HepG2 (cell line): ENCODE measurements at regions not wholly inside any gene's neighbourhood (a gene's known extent, or its start where the extent isn't known, plus 50 kb on each side); places are given as distances from the start of the nearest gene placed in this dataset.

Experiments used
- FOSL2 ChIP-seq: sonication (generic); formaldehyde crosslinking; IDR thresholded peaks from 2 replicates; pipeline ENCODE4 v1.4.0; 2020; ENCODE audit warnings: missing genetic modification reagents
- ZIK1 ChIP-seq: sonication (generic); formaldehyde crosslinking; IDR thresholded peaks from 2 replicates; pipeline ENCODE4 v1.5.0; 2020; ENCODE audit warnings: mild to moderate bottlenecking, low read depth, missing genetic modification reagents, borderline replicate concordance

DNA sequence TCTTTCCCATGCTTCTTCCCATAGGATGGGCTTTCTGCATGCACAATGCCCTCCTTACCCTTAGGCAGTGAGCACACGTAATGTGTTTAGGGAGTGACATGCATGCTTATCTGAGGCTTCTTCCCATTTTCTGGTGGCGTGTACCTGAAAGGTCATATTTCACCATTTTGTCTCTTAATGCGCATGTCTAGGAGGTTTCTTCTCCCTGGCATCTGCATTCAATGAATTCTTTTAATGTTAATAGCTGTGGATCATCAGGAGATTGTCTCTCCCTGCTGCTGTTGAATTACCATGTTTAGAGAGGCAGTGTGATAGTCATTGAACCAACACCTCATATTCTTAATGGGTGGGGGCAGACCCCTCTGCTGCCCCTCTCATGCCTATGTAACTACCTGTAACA, 205.6 kb upstream of the SGO1 start:
- TF ChIP-seq ZIK1 (CRISPR knock-in tag) (no peak), FOSL2 (CRISPR knock-in tag) (no peak)
